ENCODE measurements at regions not wholly inside any gene's neighbourhood (a gene's known extent, or its start where the extent isn't known, plus 50 kb on each side); places are given as distances from the start of the nearest gene placed in this dataset.
"Not testable (repeated sequence)": the region's sequence is repeated elsewhere in the genome, so short reads cannot be mapped to it uniquely, and the experiment has no call there.

DNA sequence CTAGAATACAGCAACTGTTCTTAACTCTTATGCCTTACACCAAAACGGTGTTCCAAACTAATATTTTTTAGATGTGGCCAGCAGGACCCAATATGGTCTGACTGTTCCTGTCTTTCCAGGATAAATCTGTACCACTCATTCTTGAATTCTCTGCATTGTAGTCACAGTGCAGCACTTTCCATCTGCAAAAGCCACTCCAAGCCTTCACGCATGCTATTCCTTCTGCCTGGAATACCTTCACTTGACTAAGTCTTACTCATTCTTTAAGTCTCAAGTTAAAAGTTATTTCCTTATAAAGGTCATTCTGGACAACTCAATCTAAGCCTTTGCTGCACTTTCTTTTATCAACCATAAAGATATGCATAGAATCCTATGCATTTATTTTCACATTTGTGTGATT is 1194.5 kb downstream of the PLA2G4A start:
- no peaks in the 10 kb centered on the region for H3K27me3 ChIP-seq
- no peak for DNase-seq
- H3K4me3 ChIP-seq, result no peak overlapping the region
- no peaks in the 10 kb centered on the region for H3K9me3 ChIP-seq
- H3K36me3 ChIP-seq (replicated peaks in 1 of 2; ENCODE audit: insufficient read depth in 1 of 2, low read depth in 2 of 2), result no peaks in the 10 kb centered on the region
- intact Hi-C loops (cut with DNase I), result no loop called here
- TF ChIP-seq, protein P1, sequence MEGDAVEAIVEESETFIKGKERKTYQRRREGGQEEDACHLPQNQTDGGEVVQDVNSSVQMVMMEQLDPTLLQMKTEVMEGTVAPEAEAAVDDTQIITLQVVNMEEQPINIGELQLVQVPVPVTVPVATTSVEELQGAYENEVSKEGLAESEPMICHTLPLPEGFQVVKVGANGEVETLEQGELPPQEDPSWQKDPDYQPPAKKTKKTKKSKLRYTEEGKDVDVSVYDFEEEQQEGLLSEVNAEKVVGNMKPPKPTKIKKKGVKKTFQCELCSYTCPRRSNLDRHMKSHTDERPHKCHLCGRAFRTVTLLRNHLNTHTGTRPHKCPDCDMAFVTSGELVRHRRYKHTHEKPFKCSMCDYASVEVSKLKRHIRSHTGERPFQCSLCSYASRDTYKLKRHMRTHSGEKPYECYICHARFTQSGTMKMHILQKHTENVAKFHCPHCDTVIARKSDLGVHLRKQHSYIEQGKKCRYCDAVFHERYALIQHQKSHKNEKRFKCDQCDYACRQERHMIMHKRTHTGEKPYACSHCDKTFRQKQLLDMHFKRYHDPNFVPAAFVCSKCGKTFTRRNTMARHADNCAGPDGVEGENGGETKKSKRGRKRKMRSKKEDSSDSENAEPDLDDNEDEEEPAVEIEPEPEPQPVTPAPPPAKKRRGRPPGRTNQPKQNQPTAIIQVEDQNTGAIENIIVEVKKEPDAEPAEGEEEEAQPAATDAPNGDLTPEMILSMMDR (IDR thresholded peaks at IDR 0.05), result no peak
- TF ChIP-seq POLR2A (IDR thresholded peaks at IDR 0.05), result no peak
- ATAC-seq, result no peak
- WGBS, 2 donors, result 68 to 87% methylated on average over 2 of the region's 2 CpGs
- no peak overlapping the region for H3K27ac ChIP-seq
- H3K4me1 ChIP-seq, result no peaks in the 10 kb centered on the region

DNA sequence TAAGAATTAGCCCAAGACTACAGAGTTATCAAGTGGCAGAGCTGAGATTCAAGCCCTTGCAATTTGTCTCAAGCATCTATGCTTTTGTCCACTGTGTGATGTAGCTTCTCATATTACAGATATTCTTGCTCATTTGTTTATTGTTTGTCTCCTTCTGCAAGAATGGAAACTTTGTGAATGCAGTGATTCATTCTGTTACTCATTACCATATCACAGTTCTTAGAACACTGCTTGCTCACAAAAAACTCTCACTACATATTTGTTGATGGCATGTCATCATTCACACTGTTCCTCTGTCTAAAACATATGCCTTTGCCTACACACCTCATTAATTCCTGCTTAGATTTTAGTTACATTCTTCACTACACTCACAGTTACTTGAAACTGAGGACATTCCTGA is 1198.9 kb downstream of the PLA2G4A start:
- DNase-seq, result no peak
- TF ChIP-seq POLR2A (IDR thresholded peaks at IDR 0.05), result no peak
- TF ChIP-seq, protein P1 (IDR thresholded peaks at IDR 0.05), result no peak
- Histone ChIP-seq H3K4me3 (no peak overlapping the region), H3K9me3 (no peaks in the 10 kb centered on the region), H3K36me3 (replicated peaks in 1 of 2; ENCODE audit: insufficient read depth in 1 of 2, low read depth in 2 of 2) (no peaks in the 10 kb centered on the region), H3K4me1 (no peaks in the 10 kb centered on the region), H3K27ac (no peak overlapping the region), H3K27me3 (no peaks in the 10 kb centered on the region)
- intact Hi-C loops (cut with DNase I), result no loop called here
- ATAC-seq, result no peak

GRCh38 chr1:188037572-188037971 is 1208.8 kb downstream of the PLA2G4A start:
- 50 to 79% methylated on average over 2 of the region's 2 CpGs for WGBS, 2 donors
- H3K36me3 ChIP-seq (replicated peaks in 1 of 2; ENCODE audit: insufficient read depth in 1 of 2, low read depth in 2 of 2); DNase-seq; H3K9me3 ChIP-seq; H3K4me3 ChIP-seq; H3K4me1 ChIP-seq; ATAC-seq; H3K27me3 ChIP-seq; H3K27ac ChIP-seq; intact Hi-C loops (cut with DNase I): not testable (repeated sequence)

- TF ChIP-seq POLR2A (IDR thresholded peaks at IDR 0.05), result no peak
- TF ChIP-seq, protein P1 (IDR thresholded peaks at IDR 0.05), result no peak
- Histone ChIP-seq H3K36me3 (replicated peaks in 1 of 2; ENCODE audit: insufficient read depth in 1 of 2, low read depth in 2 of 2) (no peaks in the 10 kb centered on the region), H3K27ac (no peak overlapping the region), H3K27me3 (no peaks in the 10 kb centered on the region), H3K9me3 (no peaks in the 10 kb centered on the region), H3K4me3 (no peak overlapping the region), H3K4me1 (no peaks in the 10 kb centered on the region)
- WGBS, 2 donors, result 59 to 72% methylated on average over 4 of the region's 4 CpGs
- intact Hi-C loops (cut with DNase I), result no loop called here
- no peak for DNase-seq
- ATAC-seq, result no peak
Measured at GRCh38 chr1:188043536-188044245, 1214.9 kb downstream of the PLA2G4A start.

- DNase-seq (no peak), ATAC-seq (no peak)
- no peak for TF ChIP-seq POLR2A (IDR thresholded peaks at IDR 0.05)
- TF ChIP-seq, protein P1 (IDR thresholded peaks at IDR 0.05), result no peak
- Histone ChIP-seq H3K36me3 (replicated peaks in 1 of 2; ENCODE audit: insufficient read depth in 1 of 2, low read depth in 2 of 2) (no peaks in the 10 kb centered on the region), H3K27ac (no peak overlapping the region), H3K27me3 (no peaks in the 10 kb centered on the region), H3K9me3 (no peaks in the 10 kb centered on the region), H3K4me1 (no peaks in the 10 kb centered on the region), H3K4me3 (no peak overlapping the region)
- intact Hi-C loops (cut with DNase I), result no loop called here
Measured at GRCh38 chr1:188050250-188050649, 1221.5 kb downstream of the PLA2G4A start.

Data from body of pancreas (tissue), 4 donors.